K562 (cell line): ENCODE measurements at regions not wholly inside any gene's neighbourhood (a gene's known extent, or its start where the extent isn't known, plus 50 kb on each side); places are given as distances from the start of the nearest gene placed in this dataset.

Source experiments
- ATAC-seq: fragments of 200-7000 bp; cut with Tn5 transposase; 3 replicates; pipeline ENCODE4 v1.9.1; 2020; ENCODE audit warnings: moderate library complexity
- BruUV-seq: library from RNA; stranded (reverse); fragments of 400-500 nt; replicated peaks from 2 replicates; lab custom pipeline; 2021; lab: Mats Ljungman, UMichigan
- CTCF ChIA-PET: fragments of 300-600 bp; formaldehyde crosslinking; extraction: SDS; loops from one replicate; lab custom pipeline; 2021; ENCODE audit warnings: low intra/inter-chr PET ratio; lab: Yijun Ruan, JAX
- POLR2A ChIA-PET: fragments of 300-600, 350-650 bp; sonication (Branson Sonifier 250); formaldehyde crosslinking; extraction: SDS; loops from one replicate; lab custom pipeline; 2021; ENCODE audit warnings: antibody characterized with exemption, inconsistent platforms; lab: Yijun Ruan, JAX
- DNase-seq, 4 experiments: peaks; one replicate each; pipeline versions ENCODE4 v3.0.0 to v3.0.0-alpha.2; 2011 to 2018; ENCODE audit warnings: low spot score in 3 of 4, mixed read lengths in 3 of 4; ENCODE audit errors: extremely low read depth in 1 of 4
- FAIRE-seq: peaks from 2 replicates; lab custom pipeline; 2011; peaks lifted over from hg19 to GRCh38; lab: Jason Lieb, UNC
- H2AFZ ChIP-seq: 2 replicates; pipeline ENCODE4 v1.6.0; 2011; ENCODE audit warnings: low read depth, low read length, control low read depth, inconsistent platforms
- H3K27ac ChIP-seq: fragments of 200-600 bp; 3 replicates; pipeline ENCODE4 v1.8.0; 2011; ENCODE audit warnings: low read depth, mild to moderate bottlenecking, control low read depth, inconsistent platforms, low read length, moderate library complexity, mixed read lengths; ENCODE audit errors: extremely low read depth
- H3K27me3 ChIP-seq, 2 experiments: fragments of 300-600 bp in 1 of 2; 2 replicates in 1 of 2; 3 replicates in 1 of 2; pipeline versions ENCODE4 v1.6.0 to v1.8.0; 2011; ENCODE audit warnings: inconsistent platforms in 2 of 2, low read length in 2 of 2, mild to moderate bottlenecking in 1 of 2, mixed read lengths in 1 of 2, moderate library complexity in 1 of 2; ENCODE audit not compliant: control insufficient read depth in 2 of 2, insufficient read depth in 2 of 2
- H3K36me3 ChIP-seq: fragments of 300-600 bp; 3 replicates; pipeline ENCODE4 v1.8.0; 2011; ENCODE audit warnings: mild to moderate bottlenecking, low read length, inconsistent platforms; ENCODE audit not compliant: control insufficient read depth, insufficient read depth
- H3K4me1 ChIP-seq, 2 experiments: fragments of 200-600 bp in 1 of 2; replicated peaks in 1 of 2; 2 replicates in 1 of 2; 3 replicates in 1 of 2; pipeline versions ENCODE4 v1.5.1 to v1.8.0; 2011; ENCODE audit warnings: inconsistent platforms in 2 of 2, low read length in 2 of 2, mild to moderate bottlenecking in 1 of 2, mixed read lengths in 1 of 2, moderate library complexity in 1 of 2; ENCODE audit not compliant: control insufficient read depth in 2 of 2, insufficient read depth in 2 of 2
- H3K4me2 ChIP-seq: 2 replicates; pipeline ENCODE4 v1.6.1; 2011; ENCODE audit warnings: low read length, control low read depth, inconsistent platforms, mixed read lengths; ENCODE audit not compliant: insufficient read depth
- H3K4me3 ChIP-seq: fragments of 200-600 bp; sonication (generic), shearing (Covaris generic); 2 replicates; pipeline ENCODE4 v1.5.1; 2016; ENCODE audit warnings: control low read depth, inconsistent platforms
- H3K79me2 ChIP-seq: fragments of 200-600 bp; 3 replicates; pipeline ENCODE4 v1.8.0; 2011; ENCODE audit warnings: low read length, inconsistent platforms; ENCODE audit not compliant: control insufficient read depth, insufficient read depth
- H3K9ac ChIP-seq, 2 experiments: 2 replicates each; pipeline versions ENCODE4 v1.6.0 to v1.6.1; 2011; ENCODE audit warnings: low read depth in 2 of 2, low read length in 2 of 2, control low read depth in 1 of 2, inconsistent platforms in 1 of 2, mild to moderate bottlenecking in 1 of 2, mixed read lengths in 1 of 2; ENCODE audit not compliant: insufficient read depth in 1 of 2
- H3K9me1 ChIP-seq: one replicate; pipeline ENCODE4 v1.6.0; 2011; ENCODE audit warnings: inconsistent platforms, mild to moderate bottlenecking, low read length, moderate library complexity; ENCODE audit not compliant: control insufficient read depth, insufficient read depth
- H3K9me3 ChIP-seq: replicated peaks from 2 replicates; pipeline ENCODE4 v1.5.1; 2011; ENCODE audit warnings: low read depth, low read length, inconsistent platforms; ENCODE audit not compliant: control insufficient read depth, insufficient read depth
- H4K20me1 ChIP-seq: replicated peaks from 2 replicates; pipeline ENCODE4 v1.6.1; 2011; ENCODE audit warnings: low read length, inconsistent platforms, mixed read lengths; ENCODE audit not compliant: control insufficient read depth, insufficient read depth
- FUS ChIP-seq: fragments of 200-400 bp; formaldehyde crosslinking; optimal IDR thresholded peaks from 2 replicates; pipeline ENCODE3; 2017; ENCODE audit warnings: low read depth, low read length
- GATAD2A ChIP-seq: fragments of 450-650 bp; IDR thresholded peaks from 2 replicates; pipeline ENCODE4 v1.6.1; 2017
- HMBOX1 ChIP-seq: sonication (generic); IDR thresholded peaks from 2 replicates; pipeline ENCODE4 v1.6.1; 2016
- HNRNPH1 ChIP-seq: fragments of 200-400 bp; formaldehyde crosslinking; optimal IDR thresholded peaks from 2 replicates; pipeline ENCODE3; 2017; ENCODE audit warnings: low read depth, mild to moderate bottlenecking, low read length, moderate library complexity
- IRF2 ChIP-seq: sonication (generic); formaldehyde crosslinking; IDR thresholded peaks from 2 replicates; pipeline ENCODE4 v1.8.1; 2022; ENCODE audit warnings: mild to moderate bottlenecking, missing genetic modification reagents
- KLF16 ChIP-seq: IDR thresholded peaks from 2 replicates; pipeline ENCODE4 v1.6.1; 2016; ENCODE audit warnings: antibody characterized with exemption
- MBD2 ChIP-seq: sonication (generic); IDR thresholded peaks from 2 replicates; pipeline ENCODE4 v1.6.1; 2016; ENCODE audit warnings: low read depth, borderline replicate concordance
- RB1 ChIP-seq: fragments of 450-650 bp; IDR thresholded peaks from 2 replicates; pipeline ENCODE4 v1.6.1; 2017; ENCODE audit warnings: low read depth, mild to moderate bottlenecking
- SRSF3 ChIP-seq: fragments of 200-400 bp; formaldehyde crosslinking; IDR thresholded peaks from 2 replicates; pipeline ENCODE4 v1.6.1; 2016; ENCODE audit warnings: mild to moderate bottlenecking, low read length, moderate library complexity; ENCODE audit not compliant: insufficient read depth
- TAF7 ChIP-seq: fragments of 450-650 bp; IDR thresholded peaks from 2 replicates; pipeline ENCODE4 v1.6.1; 2016; ENCODE audit warnings: missing genetic modification characterization, missing compliant biosample characterization
- ZNF124 ChIP-seq: sonication (generic); formaldehyde crosslinking; IDR thresholded peaks from 2 replicates; pipeline ENCODE4 v1.8.1; 2022; ENCODE audit warnings: missing genetic modification reagents
- ZNF766 ChIP-seq: fragments of 200-800 bp; sonication (Bioruptor generic); conservative IDR thresholded peaks from 2 replicates; pipeline ENCODE4 v1.6.1; 2016; ENCODE audit warnings: missing genetic modification characterization, missing compliant biosample characterization
- WGBS: fragments of 100-300 bp; shearing (Covaris generic); methylation state at CpG from one replicate; pipeline ENCODE4 v1.1.6; 2016; ENCODE audit warnings: low coverage, mixed read lengths; ENCODE audit not compliant: insufficient coverage; ENCODE audit errors: missing lambda C conversion rate; 5-methylcytosine and 5-hydroxymethylcytosine counted together
- in situ Hi-C: fragments of 300-500 bp; cut with MboI; formaldehyde crosslinking; loops from 4 replicates; pipeline ENCODE4 v1.15.0; 2018; ENCODE audit warnings: inconsistent platforms, mixed read lengths
- intact Hi-C: fragments of 100-400 bp; cut with micrococcal nuclease; formaldehyde crosslinking; loops from 2 replicates; pipeline ENCODE4 v1.14.2; 2022
- TF ChIP-seq, protein P1 (sequence below), 2 experiments: fragments of 450-650 bp in 1 of 2; sonication (generic) in 1 of 2; formaldehyde crosslinking in 1 of 2; IDR thresholded peaks in 1 of 2; conservative IDR thresholded peaks in 1 of 2; 2 replicates each; pipeline versions ENCODE4 v1.6.1 to v1.8.1; 2016 to 2023; ENCODE audit warnings: mild to moderate bottlenecking in 2 of 2, moderate library complexity in 2 of 2, inconsistent platforms in 1 of 2, missing genetic modification reagents in 1 of 2
- TF ChIP-seq, protein P2 (sequence below): fragments of 250-450 bp; sonication (Bioruptor Pico); IDR thresholded peaks from 2 replicates; pipeline ENCODE4 v1.4.0; 2020; ENCODE audit warnings: mild to moderate bottlenecking
- TF ChIP-seq, protein P3 (sequence below): fragments of 450-650 bp; formaldehyde crosslinking; conservative IDR thresholded peaks from 2 replicates; pipeline ENCODE4 v1.4.0; 2022; ENCODE audit warnings: mild to moderate bottlenecking, missing genetic modification characterization

- TF ChIP-seq RB1 = no peak
- TF ChIP-seq, protein P1, sequence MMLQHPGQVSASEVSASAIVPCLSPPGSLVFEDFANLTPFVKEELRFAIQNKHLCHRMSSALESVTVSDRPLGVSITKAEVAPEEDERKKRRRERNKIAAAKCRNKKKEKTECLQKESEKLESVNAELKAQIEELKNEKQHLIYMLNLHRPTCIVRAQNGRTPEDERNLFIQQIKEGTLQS (IDR thresholded peaks at IDR 0.05) = no peak
- TF ChIP-seq, protein P1 (CRISPR knock-in tag; conservative IDR thresholded peaks at IDR 0.05) = no peak
- TF ChIP-seq HMBOX1 = no peak
- TF ChIP-seq ZNF766 (CRISPR knock-in tag) = no peak
- no peak for TF ChIP-seq KLF16
These were observed 606.4 kb upstream of the SALL1 start (continued) for GRCh38 chr16:51757505-51757904.

- no peaks in the 10 kb centered on the region for H3K27me3 ChIP-seq
- POLR2A ChIA-PET = interaction anchor here (0.7 kb wide), 1 partner anchor 182 kb away, joined by 3 read pairs; no protein-coding TSS in a partner anchor
- CTCF ChIA-PET = no interaction called here
These were observed 606.0 kb upstream of the SALL1 start for GRCh38 chr16:51757124-51757470.

More at GRCh38 chr16:51757124-51757470, 606.0 kb upstream of the SALL1 start:
- WGBS = 1% methylated on average over 7 of the region's 7 CpGs
- ATAC-seq (no peak), DNase-seq (no peak), FAIRE-seq (no peak)
- Histone ChIP-seq H3K4me3 (no peak overlapping the region), H3K4me2 (no peak overlapping the region), H3K4me1 (no peaks in the 10 kb centered on the region), H3K9me1 (no peaks in the 10 kb centered on the region), H3K9me3 (no peaks in the 10 kb centered on the region), H3K79me2 (no peaks in the 10 kb centered on the region), H2AFZ (no peak overlapping the region), H4K20me1 (no peaks in the 10 kb centered on the region), H3K27ac (no peak overlapping the region), H3K36me3 (no peaks in the 10 kb centered on the region), H3K9ac (no peak overlapping the region)
- intact Hi-C loops = no loop called here
- BruUV-seq = no TSS peak
- in situ Hi-C loops = no loop called here
- TF ChIP-seq SRSF3 = no peak
- no peak for TF ChIP-seq MBD2
- no peak for TF ChIP-seq FUS
- TF ChIP-seq, protein P2, sequence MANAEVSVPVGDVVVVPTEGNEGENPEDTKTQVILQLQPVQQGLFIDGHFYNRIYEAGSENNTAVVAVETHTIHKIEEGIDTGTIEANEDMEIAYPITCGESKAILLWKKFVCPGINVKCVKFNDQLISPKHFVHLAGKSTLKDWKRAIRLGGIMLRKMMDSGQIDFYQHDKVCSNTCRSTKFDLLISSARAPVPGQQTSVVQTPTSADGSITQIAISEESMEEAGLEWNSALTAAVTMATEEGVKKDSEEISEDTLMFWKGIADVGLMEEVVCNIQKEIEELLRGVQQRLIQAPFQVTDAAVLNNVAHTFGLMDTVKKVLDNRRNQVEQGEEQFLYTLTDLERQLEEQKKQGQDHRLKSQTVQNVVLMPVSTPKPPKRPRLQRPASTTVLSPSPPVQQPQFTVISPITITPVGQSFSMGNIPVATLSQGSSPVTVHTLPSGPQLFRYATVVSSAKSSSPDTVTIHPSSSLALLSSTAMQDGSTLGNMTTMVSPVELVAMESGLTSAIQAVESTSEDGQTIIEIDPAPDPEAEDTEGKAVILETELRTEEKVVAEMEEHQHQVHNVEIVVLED (CRISPR knock-in tag) = no peak
- no peak for TF ChIP-seq GATAD2A
- no peak for TF ChIP-seq ZNF124
- no peak for TF ChIP-seq IRF2 (CRISPR knock-in tag)
- TF ChIP-seq HNRNPH1 = no peak
- TF ChIP-seq TAF7 (tag) = no peak
- TF ChIP-seq, protein P3, sequence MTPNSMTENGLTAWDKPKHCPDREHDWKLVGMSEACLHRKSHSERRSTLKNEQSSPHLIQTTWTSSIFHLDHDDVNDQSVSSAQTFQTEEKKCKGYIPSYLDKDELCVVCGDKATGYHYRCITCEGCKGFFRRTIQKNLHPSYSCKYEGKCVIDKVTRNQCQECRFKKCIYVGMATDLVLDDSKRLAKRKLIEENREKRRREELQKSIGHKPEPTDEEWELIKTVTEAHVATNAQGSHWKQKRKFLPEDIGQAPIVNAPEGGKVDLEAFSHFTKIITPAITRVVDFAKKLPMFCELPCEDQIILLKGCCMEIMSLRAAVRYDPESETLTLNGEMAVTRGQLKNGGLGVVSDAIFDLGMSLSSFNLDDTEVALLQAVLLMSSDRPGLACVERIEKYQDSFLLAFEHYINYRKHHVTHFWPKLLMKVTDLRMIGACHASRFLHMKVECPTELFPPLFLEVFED (CRISPR knock-in tag) = no peak
